Activated T-cell treated with anti-CD3 and anti-CD28 coated beads, Interleukin-2, amount 50 U/mL, for 72 hours (primary cell): ENCODE measurements at regions not wholly inside any gene's neighbourhood (a gene's known extent, or its start where the extent isn't known, plus 50 kb on each side); places are given as distances from the start of the nearest gene placed in this dataset.

Source experiments
- ATAC-seq, 2 donors: fragments of 150-1000 bp; cut with Tn5 transposase; replicated peaks in 1 of 2; 2 replicates each; pipeline ENCODE4 v1.10.0; 2021; ENCODE audit warnings: moderate library complexity in 2 of 2, mild to moderate bottlenecking in 1 of 2
- DNase-seq, 2 donors: peaks; one replicate each; pipeline ENCODE4 v3.0.0; 2021 to 2022; ENCODE audit warnings: mixed read lengths in 1 of 2
- H3K27ac Mint-ChIP-seq: one replicate; pipeline ENCODE4 v1.8.0; 2022; ENCODE audit warnings: mild to moderate bottlenecking, moderate library complexity, mixed read lengths
- H3K27me3 Mint-ChIP-seq: one replicate; pipeline ENCODE4 v1.8.0; 2022; ENCODE audit warnings: low read depth, mixed read lengths
- H3K36me3 Mint-ChIP-seq, 2 donors: one replicate each; pipeline ENCODE4 v1.8.0; 2022; ENCODE audit warnings: mixed read lengths in 2 of 2, mild to moderate bottlenecking in 1 of 2; ENCODE audit not compliant: insufficient read depth in 2 of 2
- H3K4me1 Mint-ChIP-seq: one replicate; pipeline ENCODE4 v1.8.0; 2022; ENCODE audit warnings: low read depth, mixed read lengths
- H3K4me3 Mint-ChIP-seq, 2 donors: one replicate each; pipeline ENCODE4 v1.8.0; 2022; ENCODE audit warnings: mild to moderate bottlenecking in 2 of 2, mixed read lengths in 2 of 2, moderate library complexity in 2 of 2
- H3K9me3 Mint-ChIP-seq, 2 donors: one replicate each; pipeline ENCODE4 v1.8.0; 2022; ENCODE audit warnings: mixed read lengths in 2 of 2

DNA sequence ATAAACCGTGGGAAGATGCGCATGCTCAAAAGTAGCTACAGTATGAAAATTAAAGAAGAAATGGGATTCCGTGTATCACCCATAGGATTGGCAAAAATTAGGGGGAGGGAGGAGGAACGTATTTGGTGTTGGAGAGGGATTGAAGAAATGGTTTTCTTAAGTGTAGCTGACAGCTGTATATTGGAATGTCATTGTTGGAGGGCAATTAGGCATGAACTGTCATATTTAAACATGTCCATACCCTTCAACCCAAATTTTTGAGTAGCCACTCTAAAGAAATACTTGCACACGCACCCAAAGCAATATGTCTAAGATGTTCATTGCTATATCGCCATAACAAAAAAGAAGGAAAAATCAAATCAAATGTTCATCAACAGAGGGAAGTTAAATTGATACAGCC lies 144.7 kb downstream of the TLE3 start:
- Mint-ChIP-seq H3K4me3 (no peak overlapping the region), H3K9me3 (no peaks in the 10 kb centered on the region), H3K27me3 (no peaks in the 10 kb centered on the region), H3K4me1 (peaks cover 9% of the 10 kb centered on the region), H3K27ac (no peak overlapping the region), H3K36me3 (no peaks in the 10 kb centered on the region)
- no peak for ATAC-seq
- no peak for DNase-seq

DNA sequence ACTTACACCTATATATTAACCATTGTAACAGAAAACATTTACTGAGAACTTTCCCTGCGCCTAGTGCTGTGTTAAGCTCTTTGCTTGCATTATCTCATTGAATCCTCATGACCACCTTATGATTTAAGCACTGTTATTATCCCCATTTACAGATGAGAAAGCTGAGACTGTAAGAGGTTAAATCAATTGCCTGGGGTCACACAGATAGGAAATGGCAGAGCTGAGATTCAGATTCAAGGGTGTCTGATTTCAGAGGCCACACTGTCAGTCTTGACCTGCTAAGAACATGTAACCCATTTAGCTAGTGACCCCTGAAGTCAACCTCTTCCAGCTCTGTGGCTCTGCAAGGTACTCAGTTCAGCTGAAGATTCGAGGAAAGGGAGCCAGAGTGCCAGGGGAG lies 143.9 kb downstream of the TLE3 start:
- no peaks in the 10 kb centered on the region for H3K9me3 Mint-ChIP-seq

DNA sequence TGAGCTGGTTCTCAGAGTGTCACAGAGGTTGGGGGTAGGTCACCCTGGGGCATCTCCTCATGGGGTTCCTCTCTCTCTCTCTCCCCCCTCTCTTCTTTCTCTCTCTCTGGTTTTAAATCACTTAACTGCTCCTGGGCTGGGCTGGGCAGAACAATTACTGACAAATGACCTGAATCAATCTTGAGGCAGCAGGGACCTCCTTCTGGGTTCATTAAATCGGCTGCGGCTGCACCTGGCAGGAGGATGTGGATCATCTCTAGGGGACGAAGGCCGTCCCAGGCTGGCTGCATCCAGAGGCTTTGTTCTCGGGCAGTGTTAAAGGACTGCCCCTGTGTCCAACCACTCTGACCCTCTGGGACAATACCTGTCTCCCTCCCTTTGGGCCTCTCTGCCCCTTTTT lies 143.1 kb downstream of the TLE3 start:
- Mint-ChIP-seq H3K4me1 (peaks cover 7% of the 10 kb centered on the region), H3K27ac (no peak overlapping the region), H3K36me3 (no peaks in the 10 kb centered on the region), H3K27me3 (no peaks in the 10 kb centered on the region), H3K4me3 (no peak overlapping the region), H3K9me3 (no peaks in the 10 kb centered on the region)
- no peak for DNase-seq
- no peak for ATAC-seq

More for the DNA sequence above, 143.9 kb downstream of the TLE3 start:
- ATAC-seq (no peak), DNase-seq (no peak)
- Mint-ChIP-seq H3K4me3 (no peak overlapping the region), H3K36me3 (no peaks in the 10 kb centered on the region), H3K4me1 (peaks cover 14% of the 10 kb centered on the region), H3K27me3 (no peaks in the 10 kb centered on the region), H3K27ac (no peak overlapping the region)

DNA sequence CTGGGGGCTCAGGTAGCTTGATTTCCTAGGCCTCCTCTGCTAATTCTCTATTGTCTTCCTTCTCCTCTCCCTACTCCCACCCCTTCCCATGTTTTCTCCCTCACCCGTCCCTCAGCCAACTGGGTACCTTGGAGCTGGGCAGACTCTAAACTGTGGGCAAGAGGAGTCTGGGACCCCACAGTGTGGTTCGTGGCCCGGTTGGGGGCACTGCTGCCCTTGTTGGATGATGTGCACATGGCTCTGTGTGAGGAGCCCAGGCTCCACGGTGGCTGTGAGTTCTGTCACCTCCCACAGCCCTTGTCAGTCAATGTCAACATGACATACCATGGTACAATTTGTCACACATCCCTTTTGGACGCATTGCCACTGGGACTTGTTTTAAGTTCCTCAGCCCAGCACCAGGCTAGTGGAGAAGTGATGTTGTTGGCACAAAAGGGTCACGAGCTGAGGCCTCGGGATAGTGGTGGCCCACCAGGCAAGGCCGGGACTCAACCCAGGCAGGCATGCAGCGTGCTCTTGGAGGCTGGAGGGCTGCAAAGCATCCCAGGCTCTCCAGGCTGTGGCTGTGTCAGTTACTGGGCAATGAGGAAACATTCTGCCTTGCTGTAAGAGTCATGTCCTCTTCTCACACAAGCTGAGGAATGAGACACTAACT lies 142.3 kb downstream of the TLE3 start:
- Mint-ChIP-seq H3K27me3 (no peaks in the 10 kb centered on the region), H3K4me3 (no peak overlapping the region), H3K27ac (no peak overlapping the region), H3K36me3 (no peaks in the 10 kb centered on the region), H3K4me1 (peaks cover 7% of the 10 kb centered on the region), H3K9me3 (no peaks in the 10 kb centered on the region)
- DNase-seq (no peak), ATAC-seq (no peak)

DNA sequence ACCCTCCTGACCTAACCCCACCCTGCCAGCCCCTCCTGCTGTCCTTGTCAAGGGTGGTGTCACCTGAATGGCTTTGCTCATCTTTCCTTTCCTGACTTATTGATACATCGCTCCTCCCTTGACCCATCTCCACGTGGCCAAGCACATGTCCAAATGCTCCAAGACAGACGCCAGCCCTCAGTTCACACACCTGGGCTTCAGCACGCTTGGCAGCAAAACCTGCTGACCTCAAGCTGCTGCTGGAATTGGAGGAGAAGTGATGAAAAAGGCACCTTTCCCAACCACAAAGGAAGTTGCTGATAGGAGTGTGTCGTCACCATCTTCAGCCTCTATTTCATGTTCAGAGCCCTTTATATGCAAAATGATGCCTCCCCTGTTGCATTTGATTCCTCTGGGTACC lies 141.3 kb downstream of the TLE3 start:
- H3K27ac Mint-ChIP-seq, result no peak overlapping the region
- ATAC-seq, result no peak

DNA sequence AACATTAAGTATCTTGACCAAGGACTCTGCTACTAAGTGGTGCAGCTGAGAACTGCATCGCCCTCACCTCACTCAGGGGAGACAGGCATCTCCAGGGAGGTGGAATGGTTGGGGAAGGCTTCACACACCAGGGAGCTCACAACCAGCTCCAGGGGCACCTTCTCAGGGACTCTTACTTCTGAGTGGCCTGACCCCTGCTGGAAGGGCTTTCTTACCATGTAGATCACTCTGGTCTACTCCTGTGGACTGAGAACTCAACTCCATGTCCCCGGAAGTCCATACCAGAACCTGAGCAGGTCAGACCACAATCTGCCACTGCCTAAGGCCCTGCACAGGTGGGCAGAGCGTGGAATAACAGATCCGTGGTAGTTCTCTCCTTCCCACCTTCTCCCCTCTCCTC lies 140.5 kb downstream of the TLE3 start:
- DNase-seq, result no peak
- Mint-ChIP-seq H3K27me3 (no peaks in the 10 kb centered on the region), H3K27ac (no peak overlapping the region), H3K4me3 (no peak overlapping the region), H3K36me3 (no peaks in the 10 kb centered on the region), H3K9me3 (no peaks in the 10 kb centered on the region), H3K4me1 (peaks cover 7% of the 10 kb centered on the region)
- ATAC-seq, result no peak

More for the DNA sequence above, 141.3 kb downstream of the TLE3 start:
- H3K36me3 Mint-ChIP-seq, result no peaks in the 10 kb centered on the region
- no peaks in the 10 kb centered on the region for H3K9me3 Mint-ChIP-seq
- DNase-seq, result no peak
- H3K4me1 Mint-ChIP-seq, result peaks cover 7% of the 10 kb centered on the region
- H3K4me3 Mint-ChIP-seq, result no peak overlapping the region
- no peaks in the 10 kb centered on the region for H3K27me3 Mint-ChIP-seq

DNA sequence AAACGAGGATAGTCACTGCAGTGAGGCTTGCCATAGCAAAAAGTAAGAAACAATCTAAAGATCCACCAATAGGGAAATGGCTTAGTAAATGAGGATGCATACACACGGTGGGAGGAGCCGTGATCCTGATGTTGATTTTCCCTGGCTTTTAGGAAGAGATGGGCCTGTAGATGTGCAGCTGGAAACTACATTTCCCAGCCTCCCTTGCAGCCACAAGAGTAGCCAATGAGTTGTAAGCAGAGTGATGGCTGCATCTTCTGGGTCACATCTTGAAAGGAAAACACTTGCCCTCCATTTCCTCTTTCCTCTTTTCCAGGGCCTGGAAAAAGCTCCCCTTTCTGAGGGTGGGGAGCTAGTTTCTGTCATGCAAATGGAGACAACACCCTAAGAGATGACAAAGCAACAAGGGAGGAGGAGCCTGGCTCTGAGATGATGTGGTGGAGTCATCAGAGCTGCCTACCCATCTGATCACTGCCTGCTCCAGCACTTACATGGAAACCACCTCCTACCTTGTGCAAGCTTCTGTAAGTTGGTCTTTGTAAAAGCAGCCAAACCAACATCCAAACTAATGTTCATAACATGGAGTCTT lies 139.1 kb downstream of the TLE3 start:
- Mint-ChIP-seq H3K4me3 (no peak overlapping the region), H3K27me3 (no peaks in the 10 kb centered on the region), H3K27ac (no peak overlapping the region), H3K4me1 (peaks cover 7% of the 10 kb centered on the region), H3K9me3 (no peaks in the 10 kb centered on the region), H3K36me3 (no peaks in the 10 kb centered on the region)
- DNase-seq (no peak), ATAC-seq (no peak)

DNA sequence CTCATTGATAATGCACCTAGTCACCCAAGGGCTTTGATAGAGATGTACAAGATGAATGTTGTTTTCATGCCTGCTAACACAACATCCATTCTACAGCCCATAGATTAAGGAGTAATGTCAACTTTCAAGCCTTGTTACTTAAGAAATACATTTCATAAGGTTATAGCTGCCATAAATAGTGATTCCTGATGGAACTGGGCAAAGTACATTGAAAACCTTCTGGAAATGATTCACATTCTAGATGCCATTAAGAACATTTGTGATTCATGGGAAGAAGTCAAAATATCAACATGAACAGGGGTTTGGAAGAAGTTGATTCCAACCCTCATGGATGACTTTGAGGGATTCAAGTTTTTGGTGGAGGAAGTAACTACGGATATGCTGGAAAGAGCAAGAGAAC lies 135.2 kb downstream of the TLE3 start:
- Mint-ChIP-seq H3K9me3 (no peaks in the 10 kb centered on the region), H3K27me3 (no peaks in the 10 kb centered on the region), H3K36me3 (no peaks in the 10 kb centered on the region), H3K4me1 (peaks cover 7% of the 10 kb centered on the region), H3K4me3 (no peak overlapping the region), H3K27ac (no peak overlapping the region)
- DNase-seq (no peak), ATAC-seq (no peak)

DNA sequence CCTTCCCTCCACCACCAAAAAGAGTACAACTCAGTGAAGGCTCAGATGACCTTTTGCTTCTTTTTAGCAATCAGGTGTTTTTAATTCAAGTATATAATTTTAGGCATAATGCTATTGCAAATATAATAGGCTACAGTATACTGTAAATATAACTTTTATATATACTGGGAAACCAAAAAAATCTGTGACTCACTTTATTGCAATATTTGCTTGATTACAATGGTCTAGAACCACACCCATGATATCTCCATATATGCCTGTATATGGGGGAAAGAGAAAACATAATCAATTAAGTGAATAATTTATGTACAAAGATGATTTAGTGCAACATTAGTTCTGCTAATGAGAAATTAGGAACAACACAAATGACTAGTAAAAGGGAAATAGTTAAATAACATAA lies 134.3 kb downstream of the TLE3 start:
- Mint-ChIP-seq H3K4me3 (no peak overlapping the region), H3K27ac (no peak overlapping the region), H3K27me3 (no peaks in the 10 kb centered on the region), H3K36me3 (no peaks in the 10 kb centered on the region), H3K9me3 (no peaks in the 10 kb centered on the region), H3K4me1 (peaks cover 1% of the 10 kb centered on the region)
- DNase-seq (no peak), ATAC-seq (no peak)

DNA sequence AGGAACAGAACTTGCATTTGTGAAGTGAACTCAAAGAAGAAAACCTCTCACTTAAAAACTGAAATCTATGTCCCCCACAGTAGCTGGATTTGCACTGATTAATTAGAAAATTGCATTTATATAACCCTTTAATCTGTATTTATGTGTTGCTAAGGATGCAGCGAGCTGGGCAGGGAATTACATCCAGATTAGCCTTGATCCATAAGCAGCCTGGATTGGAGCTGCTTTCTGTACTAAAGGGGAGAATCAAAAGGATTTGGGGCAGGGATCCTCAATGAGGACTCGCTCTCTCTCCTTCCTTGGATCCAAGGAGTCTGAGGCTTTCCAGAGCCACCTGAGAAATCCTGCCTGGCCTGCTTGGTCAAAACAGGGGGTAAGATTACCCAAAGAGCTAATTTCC lies 125.9 kb downstream of the TLE3 start:
- Mint-ChIP-seq H3K4me1 (peaks cover 4% of the 10 kb centered on the region), H3K27me3 (peaks cover 7% of the 10 kb centered on the region), H3K9me3 (no peaks in the 10 kb centered on the region), H3K27ac (no peak overlapping the region), H3K36me3 (no peaks in the 10 kb centered on the region), H3K4me3 (no peak overlapping the region)
- DNase-seq, result no peak
- ATAC-seq, result no peak

DNA sequence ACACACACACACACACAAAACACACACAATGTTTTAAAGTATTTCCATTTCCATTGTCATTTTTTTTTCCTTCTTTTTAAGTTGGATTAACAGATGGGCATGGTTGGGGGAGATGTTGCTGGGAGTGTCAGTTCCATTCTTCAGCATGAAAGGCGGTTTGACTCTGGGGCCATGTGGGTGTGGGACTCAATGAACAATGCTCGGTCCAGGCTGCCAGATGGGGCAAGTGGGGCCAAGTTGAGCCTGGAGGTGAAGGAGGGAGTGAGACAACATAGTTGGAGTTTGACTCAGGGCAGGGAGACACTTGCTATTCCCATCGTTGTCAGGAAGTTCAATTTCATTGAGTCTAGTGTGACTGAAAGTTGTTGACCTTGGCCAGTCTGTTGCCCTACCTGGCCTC lies 125.3 kb downstream of the TLE3 start:
- Mint-ChIP-seq H3K9me3 (no peaks in the 10 kb centered on the region), H3K27me3 (peaks cover 7% of the 10 kb centered on the region), H3K4me3 (no peak overlapping the region), H3K36me3 (no peaks in the 10 kb centered on the region), H3K4me1 (peaks cover 4% of the 10 kb centered on the region), H3K27ac (no peak overlapping the region)
- DNase-seq, result no peak
- ATAC-seq, result no peak

DNA sequence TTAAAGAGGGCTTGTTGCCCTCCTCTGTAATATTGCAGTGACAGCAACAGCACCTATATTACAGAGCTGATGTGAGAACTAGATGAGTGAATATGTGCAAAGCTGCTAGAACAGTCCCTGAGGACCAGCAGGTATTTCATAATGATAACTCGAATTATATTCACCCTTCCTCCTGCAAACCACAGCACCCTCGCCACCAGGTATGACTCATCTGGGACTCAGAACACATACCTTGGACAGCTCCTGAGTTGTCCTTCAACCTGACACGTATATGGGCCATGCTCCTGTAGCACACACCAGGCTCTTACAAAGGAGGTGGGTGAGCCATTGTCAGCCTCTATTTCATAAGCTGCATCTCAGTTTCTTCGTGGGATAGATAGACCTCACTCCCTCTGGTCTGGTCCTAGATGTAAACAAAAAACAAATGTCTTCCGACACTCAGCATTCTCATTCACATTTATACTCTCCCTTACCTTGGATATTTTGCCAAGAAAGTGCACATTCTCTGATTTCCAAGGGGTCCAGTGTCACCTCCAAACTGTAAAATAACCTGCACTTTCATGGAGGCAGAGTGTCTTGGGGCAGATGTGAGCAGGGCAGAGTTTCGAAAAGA lies 124.5 kb downstream of the TLE3 start:
- Mint-ChIP-seq H3K4me3 (no peak overlapping the region), H3K9me3 (no peaks in the 10 kb centered on the region), H3K36me3 (no peaks in the 10 kb centered on the region), H3K4me1 (peaks cover 4% of the 10 kb centered on the region), H3K27me3 (peaks cover 7% of the 10 kb centered on the region), H3K27ac (no peak overlapping the region)
- DNase-seq, result peak; percentile 52 to 56
- ATAC-seq, result peak; percentile 79 to 81

DNA sequence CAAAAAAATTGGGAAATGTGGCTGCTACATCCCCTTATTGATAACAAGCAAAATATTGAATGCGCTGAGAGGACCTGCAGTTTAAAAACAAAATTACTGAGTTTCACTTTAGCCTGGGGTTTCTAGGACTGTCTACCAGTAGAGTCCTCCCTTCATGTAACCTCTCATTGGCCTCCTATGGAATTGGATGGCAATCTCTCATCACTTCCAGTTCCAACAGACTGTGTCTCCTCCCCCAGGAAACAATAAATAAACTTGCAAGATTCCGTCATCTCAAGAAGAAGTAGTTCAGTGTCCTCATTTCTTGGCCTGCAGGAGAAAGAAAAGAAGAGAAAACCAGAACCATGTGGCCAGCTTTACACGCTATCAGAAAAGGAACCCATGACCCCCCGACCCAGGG lies 123.8 kb downstream of the TLE3 start:
- Mint-ChIP-seq H3K27ac (no peak overlapping the region), H3K27me3 (peaks cover 7% of the 10 kb centered on the region), H3K9me3 (no peaks in the 10 kb centered on the region), H3K4me3 (no peak overlapping the region), H3K36me3 (no peaks in the 10 kb centered on the region), H3K4me1 (peaks cover 4% of the 10 kb centered on the region)
- DNase-seq (no peak), ATAC-seq (no peak)

DNA sequence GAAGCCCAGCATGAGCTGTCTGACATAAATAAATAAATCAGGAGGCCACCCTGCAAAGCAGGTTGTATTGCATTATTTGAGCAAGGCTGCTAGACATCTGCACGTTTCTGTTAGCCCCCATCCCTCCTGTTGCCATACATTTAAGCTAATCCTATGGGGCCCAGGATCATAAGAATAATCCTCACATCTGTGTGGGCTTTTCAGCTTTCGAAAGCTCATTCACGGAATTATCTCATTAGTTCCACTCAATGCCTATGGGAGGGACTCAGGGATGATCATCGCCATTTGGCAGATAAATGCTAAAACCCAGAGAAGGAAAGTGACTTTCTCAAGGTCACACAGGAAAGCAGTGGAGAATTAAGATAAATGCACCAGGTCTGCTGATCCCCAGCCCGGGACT lies 123.4 kb downstream of the TLE3 start:
- no peak overlapping the region for H3K4me3 Mint-ChIP-seq

More for the DNA sequence above, 123.4 kb downstream of the TLE3 start:
- Mint-ChIP-seq H3K27ac (no peak overlapping the region), H3K4me1 (peaks cover 4% of the 10 kb centered on the region), H3K36me3 (no peaks in the 10 kb centered on the region), H3K27me3 (peaks cover 7% of the 10 kb centered on the region), H3K9me3 (no peaks in the 10 kb centered on the region)
- DNase-seq (no peak), ATAC-seq (no peak)
